ENCODE measurements at regions not wholly inside any gene's neighbourhood (a gene's known extent, or its start where the extent isn't known, plus 50 kb on each side); places are given as distances from the start of the nearest gene placed in this dataset.

- DNase-seq (ENCODE audit: low spot score, unreplicated experiment), result no peak
- Mint-ChIP-seq H3K4me1 (ENCODE audit: low read depth) (peaks cover 2% of the 10 kb centered on the region), H3K4me3 (ENCODE audit: low read depth) (no peak overlapping the region), H3K36me3 (ENCODE audit: insufficient read depth) (no peaks in the 10 kb centered on the region), H3K9me3 (ENCODE audit: low read depth) (no peaks in the 10 kb centered on the region), H3K27ac (no peak overlapping the region), H3K27me3 (peaks cover 23% of the 10 kb centered on the region)
- TF ChIP-seq, protein P1, sequence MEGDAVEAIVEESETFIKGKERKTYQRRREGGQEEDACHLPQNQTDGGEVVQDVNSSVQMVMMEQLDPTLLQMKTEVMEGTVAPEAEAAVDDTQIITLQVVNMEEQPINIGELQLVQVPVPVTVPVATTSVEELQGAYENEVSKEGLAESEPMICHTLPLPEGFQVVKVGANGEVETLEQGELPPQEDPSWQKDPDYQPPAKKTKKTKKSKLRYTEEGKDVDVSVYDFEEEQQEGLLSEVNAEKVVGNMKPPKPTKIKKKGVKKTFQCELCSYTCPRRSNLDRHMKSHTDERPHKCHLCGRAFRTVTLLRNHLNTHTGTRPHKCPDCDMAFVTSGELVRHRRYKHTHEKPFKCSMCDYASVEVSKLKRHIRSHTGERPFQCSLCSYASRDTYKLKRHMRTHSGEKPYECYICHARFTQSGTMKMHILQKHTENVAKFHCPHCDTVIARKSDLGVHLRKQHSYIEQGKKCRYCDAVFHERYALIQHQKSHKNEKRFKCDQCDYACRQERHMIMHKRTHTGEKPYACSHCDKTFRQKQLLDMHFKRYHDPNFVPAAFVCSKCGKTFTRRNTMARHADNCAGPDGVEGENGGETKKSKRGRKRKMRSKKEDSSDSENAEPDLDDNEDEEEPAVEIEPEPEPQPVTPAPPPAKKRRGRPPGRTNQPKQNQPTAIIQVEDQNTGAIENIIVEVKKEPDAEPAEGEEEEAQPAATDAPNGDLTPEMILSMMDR (IDR thresholded peaks at IDR 0.05; ENCODE audit: unreplicated experiment), result no peak
Measured at GRCh38 chr9:115632391-115632790, 514.4 kb upstream of the TNC start.

GRCh38 chr9:115633104-115633503, 515.1 kb upstream of the TNC start:
- TF ChIP-seq, protein P1 (IDR thresholded peaks at IDR 0.05; ENCODE audit: unreplicated experiment), result no peak
- DNase-seq (ENCODE audit: low spot score, unreplicated experiment), result no peak
- Mint-ChIP-seq H3K9me3 (ENCODE audit: low read depth) (no peaks in the 10 kb centered on the region), H3K4me3 (ENCODE audit: low read depth) (no peak overlapping the region), H3K4me1 (ENCODE audit: low read depth) (peaks cover 2% of the 10 kb centered on the region), H3K27ac (no peak overlapping the region), H3K36me3 (ENCODE audit: insufficient read depth) (no peaks in the 10 kb centered on the region), H3K27me3 (peaks cover 23% of the 10 kb centered on the region)

DNA sequence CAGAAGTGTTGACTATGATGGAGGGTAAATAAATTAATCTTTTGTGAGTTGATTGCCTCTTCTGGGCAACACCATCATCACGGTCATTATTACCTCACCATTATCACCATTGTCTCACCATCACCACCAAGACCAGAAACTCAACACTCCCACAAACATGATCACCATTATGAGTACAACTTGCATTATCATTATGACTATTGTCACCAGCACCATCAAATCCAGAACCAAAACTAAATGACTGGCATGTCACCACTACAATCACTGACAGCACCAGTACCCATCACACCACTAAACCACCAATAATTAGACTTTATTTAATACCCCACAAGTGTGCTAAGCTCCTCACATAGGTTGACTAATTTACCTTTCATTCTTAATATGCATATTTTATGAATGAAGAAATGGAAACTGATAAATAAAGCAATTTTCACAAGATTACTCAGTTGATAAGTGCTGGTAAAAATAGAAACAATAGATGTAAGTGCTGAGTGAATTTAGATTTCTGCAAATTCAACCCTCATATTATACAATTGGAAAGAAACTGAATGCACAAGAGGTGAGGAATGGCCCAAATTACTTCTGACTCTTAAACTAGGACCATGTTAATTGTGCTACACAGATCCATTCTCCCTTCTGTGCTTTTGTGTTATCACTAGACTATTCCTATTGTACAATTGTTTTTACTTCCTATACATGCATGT, 517.8 kb upstream of the PAPPA start:
- H3K27me3 Mint-ChIP-seq, result peaks cover 23% of the 10 kb centered on the region
- H3K27ac Mint-ChIP-seq, result no peak overlapping the region
- no peak for DNase-seq (ENCODE audit: low spot score, unreplicated experiment)
- H3K9me3 Mint-ChIP-seq (ENCODE audit: low read depth), result no peaks in the 10 kb centered on the region
- H3K4me3 Mint-ChIP-seq (ENCODE audit: low read depth), result no peak overlapping the region
- no peaks in the 10 kb centered on the region for H3K36me3 Mint-ChIP-seq (ENCODE audit: insufficient read depth)
- H3K4me1 Mint-ChIP-seq (ENCODE audit: low read depth), result peaks cover 2% of the 10 kb centered on the region
- TF ChIP-seq, protein P1 (IDR thresholded peaks at IDR 0.05; ENCODE audit: unreplicated experiment), result no peak

DNA sequence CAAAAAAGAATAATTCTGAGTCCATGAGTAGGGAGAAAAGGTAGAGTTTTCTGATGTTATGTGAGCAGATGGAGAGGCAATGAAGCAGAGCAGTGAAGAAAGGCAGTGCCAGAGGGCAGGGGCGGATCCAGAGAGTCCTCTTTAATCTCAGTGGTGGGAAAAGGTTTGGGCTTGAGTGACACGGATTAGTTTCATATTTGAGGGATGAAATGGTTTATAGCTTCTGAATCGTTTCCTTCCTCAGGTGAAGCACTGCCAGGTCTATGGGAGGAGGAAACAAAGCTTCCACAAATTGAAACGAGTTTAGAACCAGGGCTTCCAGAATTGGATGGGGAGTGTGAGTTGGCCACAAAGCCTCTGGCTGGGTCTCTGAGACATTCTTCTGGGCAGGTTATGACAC, 517.0 kb upstream of the PAPPA start:
- no peak overlapping the region for H3K4me3 Mint-ChIP-seq (ENCODE audit: low read depth)
- peaks cover 2% of the 10 kb centered on the region for H3K4me1 Mint-ChIP-seq (ENCODE audit: low read depth)
- no peak overlapping the region for H3K27ac Mint-ChIP-seq
- H3K27me3 Mint-ChIP-seq, result peaks cover 23% of the 10 kb centered on the region
- no peaks in the 10 kb centered on the region for H3K36me3 Mint-ChIP-seq (ENCODE audit: insufficient read depth)
- H3K9me3 Mint-ChIP-seq (ENCODE audit: low read depth), result no peaks in the 10 kb centered on the region
- TF ChIP-seq, protein P1 (IDR thresholded peaks at IDR 0.05; ENCODE audit: unreplicated experiment), result no peak
- no peak for DNase-seq (ENCODE audit: low spot score, unreplicated experiment)

DNA sequence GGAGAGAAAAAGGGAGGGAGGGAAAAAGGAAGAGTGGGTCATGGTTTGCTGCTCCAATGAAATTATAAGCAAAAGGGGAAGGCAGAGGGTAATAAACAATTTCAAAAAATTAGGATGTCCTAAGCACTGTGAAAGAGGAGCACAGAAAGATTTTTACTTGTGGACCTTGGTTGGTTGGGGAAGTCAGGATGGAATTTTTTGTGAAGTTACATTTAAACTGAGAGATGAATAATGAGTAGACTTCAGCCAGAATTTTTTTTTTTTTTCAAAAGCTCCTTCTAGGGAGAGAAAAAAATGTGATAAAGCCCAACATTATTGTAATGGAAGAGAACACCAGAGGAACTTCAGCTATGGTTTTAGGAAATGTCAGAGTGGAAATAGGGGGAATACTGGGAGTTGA, 515.9 kb upstream of the PAPPA start:
- H3K4me3 Mint-ChIP-seq (ENCODE audit: low read depth), result no peak overlapping the region

More for the DNA sequence above, 515.9 kb upstream of the PAPPA start:
- TF ChIP-seq, protein P1 (IDR thresholded peaks at IDR 0.05; ENCODE audit: unreplicated experiment), result no peak
- no peak for DNase-seq (ENCODE audit: low spot score, unreplicated experiment)
- H3K9me3 Mint-ChIP-seq (ENCODE audit: low read depth), result no peaks in the 10 kb centered on the region
- no peak overlapping the region for H3K27ac Mint-ChIP-seq
- H3K4me1 Mint-ChIP-seq (ENCODE audit: low read depth), result peaks cover under 1% of the 10 kb centered on the region
- peaks cover 19% of the 10 kb centered on the region for H3K27me3 Mint-ChIP-seq
- H3K36me3 Mint-ChIP-seq (ENCODE audit: insufficient read depth), result no peaks in the 10 kb centered on the region
